ENCODE measurements at regions not wholly inside any gene's neighbourhood (a gene's known extent, or its start where the extent isn't known, plus 50 kb on each side); places are given as distances from the start of the nearest gene placed in this dataset.

DNA sequence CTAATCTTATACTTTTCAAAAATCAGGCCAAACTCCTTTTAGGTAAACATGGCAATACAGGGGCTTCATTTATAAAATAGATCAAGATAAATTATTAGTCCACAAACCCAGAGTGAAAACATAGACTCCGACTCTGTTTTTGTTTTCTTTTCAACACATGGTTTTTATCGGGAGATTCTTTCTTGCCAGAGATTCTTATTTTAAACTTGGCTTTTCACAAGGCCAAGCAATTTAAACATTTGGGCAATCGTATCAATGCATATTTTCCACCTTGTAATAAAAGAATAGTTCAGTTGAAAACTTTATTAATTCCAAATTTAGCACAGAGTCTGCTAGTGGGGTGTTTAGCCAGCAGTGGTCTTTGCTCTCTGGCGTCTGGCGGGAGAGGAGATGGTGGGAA lies 71.9 kb downstream of the SOX11 start:
- Histone ChIP-seq H3K27me3 (no peaks in the 10 kb centered on the region), H3K4me1 (no peaks in the 10 kb centered on the region), H3K4me3 (no peak overlapping the region), H3K27ac (replicated peaks in 1 of 4) (no peak overlapping the region), H3K9me3 (no peaks in the 10 kb centered on the region), H3K36me3 (no peaks in the 10 kb centered on the region)
- 70% methylated on average over 5 of the region's 5 CpGs for WGBS
- TF ChIP-seq, protein P1, sequence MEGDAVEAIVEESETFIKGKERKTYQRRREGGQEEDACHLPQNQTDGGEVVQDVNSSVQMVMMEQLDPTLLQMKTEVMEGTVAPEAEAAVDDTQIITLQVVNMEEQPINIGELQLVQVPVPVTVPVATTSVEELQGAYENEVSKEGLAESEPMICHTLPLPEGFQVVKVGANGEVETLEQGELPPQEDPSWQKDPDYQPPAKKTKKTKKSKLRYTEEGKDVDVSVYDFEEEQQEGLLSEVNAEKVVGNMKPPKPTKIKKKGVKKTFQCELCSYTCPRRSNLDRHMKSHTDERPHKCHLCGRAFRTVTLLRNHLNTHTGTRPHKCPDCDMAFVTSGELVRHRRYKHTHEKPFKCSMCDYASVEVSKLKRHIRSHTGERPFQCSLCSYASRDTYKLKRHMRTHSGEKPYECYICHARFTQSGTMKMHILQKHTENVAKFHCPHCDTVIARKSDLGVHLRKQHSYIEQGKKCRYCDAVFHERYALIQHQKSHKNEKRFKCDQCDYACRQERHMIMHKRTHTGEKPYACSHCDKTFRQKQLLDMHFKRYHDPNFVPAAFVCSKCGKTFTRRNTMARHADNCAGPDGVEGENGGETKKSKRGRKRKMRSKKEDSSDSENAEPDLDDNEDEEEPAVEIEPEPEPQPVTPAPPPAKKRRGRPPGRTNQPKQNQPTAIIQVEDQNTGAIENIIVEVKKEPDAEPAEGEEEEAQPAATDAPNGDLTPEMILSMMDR (IDR thresholded peaks at IDR 0.05) = no peak
- TF ChIP-seq EP300 (IDR thresholded peaks at IDR 0.05) = no peak
- TF ChIP-seq POLR2A (IDR thresholded peaks at IDR 0.05; ENCODE audit: low read depth) = no peak
- no peak for TF ChIP-seq POLR2AphosphoS5 (IDR thresholded peaks at IDR 0.05)
- intact Hi-C loops (cut with DNase I) = no loop called here
- peak; percentile 14 for DNase-seq (ENCODE audit: extremely low spot score)

DNA sequence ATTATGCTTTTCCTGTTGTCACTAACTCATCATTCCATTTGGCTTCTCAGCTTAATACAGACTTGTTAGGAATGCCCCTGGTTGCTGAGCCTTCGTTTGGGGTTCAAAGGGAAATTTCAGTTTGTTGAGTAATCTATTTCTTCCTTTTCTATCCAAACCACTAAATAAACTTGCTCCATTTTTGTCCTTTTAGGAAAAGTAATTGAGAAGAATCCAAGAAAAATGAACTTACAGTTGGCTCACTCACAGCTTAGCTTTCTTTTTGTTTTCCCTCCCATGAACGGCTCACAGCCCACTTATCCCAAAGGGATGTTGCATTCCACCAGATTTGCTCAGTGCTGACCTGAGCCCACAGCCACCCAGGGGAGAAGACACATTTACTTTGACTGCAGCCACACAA lies 73.9 kb downstream of the SOX11 start:
- Histone ChIP-seq H3K4me3 (no peak overlapping the region), H3K4me1 (no peaks in the 10 kb centered on the region), H3K27ac (replicated peaks in 1 of 4) (no peak overlapping the region), H3K27me3 (no peaks in the 10 kb centered on the region), H3K36me3 (no peaks in the 10 kb centered on the region), H3K9me3 (no peaks in the 10 kb centered on the region)
- intact Hi-C loops (cut with DNase I) = no loop called here
- peak; percentile 57 for DNase-seq (ENCODE audit: extremely low spot score)
- 59% methylated on average over 2 of the region's 2 CpGs for WGBS
- TF ChIP-seq, protein P1 (IDR thresholded peaks at IDR 0.05) = no peak
- TF ChIP-seq POLR2AphosphoS5 (IDR thresholded peaks at IDR 0.05) = no peak

DNA sequence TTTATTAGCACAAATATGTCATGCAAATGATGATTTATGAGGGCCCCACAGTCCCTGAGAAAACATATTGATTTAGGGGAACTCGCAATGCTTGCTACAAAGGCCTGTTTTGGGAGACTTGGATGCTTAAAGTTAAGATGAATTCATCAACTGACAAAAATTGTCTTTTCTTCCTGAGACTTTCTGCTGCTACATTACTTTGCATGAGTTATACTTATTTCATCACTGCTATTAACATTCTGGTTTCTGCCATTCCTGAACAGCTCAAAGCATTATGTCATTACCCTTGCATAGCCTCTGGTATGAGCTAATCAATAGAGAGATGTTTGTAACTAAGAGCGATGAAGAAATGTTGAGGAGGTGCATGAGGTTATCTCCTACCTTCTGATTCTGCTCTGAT lies 74.4 kb downstream of the SOX11 start:
- H3K9me3 ChIP-seq = no peaks in the 10 kb centered on the region
- no peak for DNase-seq (ENCODE audit: extremely low spot score)
- H3K27me3 ChIP-seq = no peaks in the 10 kb centered on the region
- H3K36me3 ChIP-seq = no peaks in the 10 kb centered on the region
- H3K4me3 ChIP-seq = no peak overlapping the region
- WGBS = 86% methylated on average over 2 of the region's 2 CpGs
- intact Hi-C loops (cut with DNase I) = no loop called here
- H3K27ac ChIP-seq (replicated peaks in 1 of 4) = no peak overlapping the region
- no peak for TF ChIP-seq POLR2A (IDR thresholded peaks at IDR 0.05; ENCODE audit: low read depth)
- TF ChIP-seq, protein P1 (IDR thresholded peaks at IDR 0.05) = no peak
- TF ChIP-seq POLR2AphosphoS5 (IDR thresholded peaks at IDR 0.05) = no peak
- no peak for TF ChIP-seq EP300 (IDR thresholded peaks at IDR 0.05)
- H3K4me1 ChIP-seq = no peaks in the 10 kb centered on the region

DNA sequence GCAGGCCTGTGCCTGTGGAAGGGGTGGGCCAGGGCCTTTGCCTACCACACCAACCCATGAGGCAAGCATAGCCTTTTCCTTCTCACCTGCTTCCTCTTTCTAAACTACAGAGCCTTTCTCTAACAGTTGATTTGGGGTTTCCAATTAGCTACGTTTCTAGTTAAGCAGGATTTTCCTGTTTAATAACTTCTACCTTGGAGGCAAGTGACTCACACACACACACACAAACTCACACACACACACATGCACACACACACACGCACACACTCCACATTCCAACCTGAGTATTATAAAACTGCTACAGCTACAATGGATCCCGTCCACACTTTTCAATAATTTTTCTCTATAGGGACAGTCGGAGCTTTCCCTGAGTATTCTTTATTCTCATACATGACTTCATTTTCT lies 84.9 kb downstream of the SOX11 start:
- intact Hi-C loops (cut with DNase I) = no loop called here
- Histone ChIP-seq H3K4me1 (no peaks in the 10 kb centered on the region), H3K4me3 (no peak overlapping the region), H3K9me3 (no peaks in the 10 kb centered on the region), H3K27ac (replicated peaks in 1 of 4) (no peak overlapping the region), H3K36me3 (no peaks in the 10 kb centered on the region), H3K27me3 (no peaks in the 10 kb centered on the region)
- DNase-seq (ENCODE audit: extremely low spot score) = no peak
- WGBS = 79% methylated on average over 4 of the region's 4 CpGs
- TF ChIP-seq POLR2AphosphoS5 (IDR thresholded peaks at IDR 0.05) = no peak
- TF ChIP-seq, protein P1 (IDR thresholded peaks at IDR 0.05) = no peak
- TF ChIP-seq POLR2A (IDR thresholded peaks at IDR 0.05; ENCODE audit: low read depth) = no peak
- no peak for TF ChIP-seq EP300 (IDR thresholded peaks at IDR 0.05)

DNA sequence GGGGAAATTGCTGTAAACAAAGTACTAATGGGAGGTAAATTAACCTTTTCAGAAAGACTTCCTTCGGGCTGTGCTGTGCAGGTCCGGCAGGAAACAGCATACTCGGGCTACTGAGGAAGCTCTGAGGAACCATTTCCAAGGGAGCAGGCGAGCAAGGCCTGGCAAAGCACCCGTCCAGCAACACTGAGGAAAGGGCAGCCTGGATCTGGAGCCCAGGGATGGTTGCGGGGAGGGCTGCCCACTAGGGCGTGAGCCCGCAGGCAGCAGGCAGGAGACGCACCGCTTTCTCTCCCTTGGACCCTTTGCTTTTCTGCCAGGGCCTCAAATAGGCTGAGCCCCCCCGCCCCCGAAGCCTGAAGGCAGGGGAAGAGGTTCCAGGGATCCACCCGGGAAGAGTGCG lies 89.5 kb downstream of the SOX11 start:
- peaks cover 0 to 4% (median 0%) of the 10 kb centered on the region in 4 donors for H3K9me3 ChIP-seq
- no peak overlapping the region for H3K4me3 ChIP-seq
- H3K27me3 ChIP-seq = no peaks in the 10 kb centered on the region
- H3K27ac ChIP-seq (replicated peaks in 1 of 4) = no peak overlapping the region
- no peak for TF ChIP-seq POLR2A (IDR thresholded peaks at IDR 0.05; ENCODE audit: low read depth)
- no peak for TF ChIP-seq POLR2AphosphoS5 (IDR thresholded peaks at IDR 0.05)
- TF ChIP-seq, protein P1 (IDR thresholded peaks at IDR 0.05) = no peak
- TF ChIP-seq EP300 (IDR thresholded peaks at IDR 0.05) = no peak
- H3K4me1 ChIP-seq = no peaks in the 10 kb centered on the region
- H3K36me3 ChIP-seq = no peaks in the 10 kb centered on the region
- intact Hi-C loops (cut with DNase I) = no loop called here
- 79% methylated on average over 12 of the region's 14 CpGs for WGBS
- no peak for DNase-seq (ENCODE audit: extremely low spot score)
